IMR-90 (cell line): ENCODE measurements at regions not wholly inside any gene's neighbourhood (a gene's known extent, or its start where the extent isn't known, plus 50 kb on each side); places are given as distances from the start of the nearest gene placed in this dataset.

ENCODE experiments used
- ATAC-seq: fragments of 200-7000 bp; cut with Tn5 transposase; 2 replicates; pipeline ENCODE4 v1.9.1; 2020; ENCODE audit warnings: low read depth, mild to moderate bottlenecking, moderate library complexity
- BruUV-seq: library from RNA; stranded (reverse); fragments of 400-500 nt; replicated peaks from 2 replicates; lab custom pipeline; 2021; lab: Mats Ljungman, UMichigan
- CTCF ChIA-PET: fragments of 300-600 bp; formaldehyde crosslinking; extraction: SDS; loops from one replicate; lab custom pipeline; 2021; ENCODE audit warnings: antibody characterized with exemption; lab: Yijun Ruan, JAX
- POLR2A ChIA-PET: fragments of 300-600 bp; sonication (Branson Sonifier 250); formaldehyde crosslinking; loops from one replicate; lab custom pipeline; 2022; ENCODE audit warnings: antibody characterized with exemption; ENCODE audit not compliant: unreplicated experiment; lab: Charles Lee
- DNase-seq: peaks from one replicate; pipeline ENCODE4 v3.0.0; 2013
- H2AFZ ChIP-seq: replicated peaks from 2 replicates; pipeline ENCODE3; 2013; ENCODE audit warnings: low read length, mild to moderate bottlenecking; ENCODE audit not compliant: poor library complexity
- H2AK5ac ChIP-seq: 2 replicates; pipeline ENCODE4 v1.6.1; 2013; ENCODE audit warnings: low read depth, low read length, inconsistent platforms
- H2AK9ac ChIP-seq: replicated peaks from 2 replicates; pipeline ENCODE3; 2013; ENCODE audit warnings: mild to moderate bottlenecking, low read depth, low read length, moderate library complexity; ENCODE audit not compliant: poor library complexity
- H2BK120ac ChIP-seq: 2 replicates; pipeline ENCODE4 v1.6.1; 2013; ENCODE audit warnings: low read depth, low read length, inconsistent platforms
- H2BK15ac ChIP-seq: 3 replicates; pipeline ENCODE4 v1.6.1; 2013; ENCODE audit warnings: low read depth, low read length, inconsistent platforms
- H2BK20ac ChIP-seq: 2 replicates; pipeline ENCODE4 v1.6.1; 2013; ENCODE audit warnings: low read depth, mild to moderate bottlenecking, inconsistent platforms, low read length, moderate library complexity
- H2BK5ac ChIP-seq: 2 replicates; pipeline ENCODE4 v1.6.1; 2013; ENCODE audit warnings: mild to moderate bottlenecking, low read depth, low read length, inconsistent platforms; ENCODE audit not compliant: poor library complexity, severe bottlenecking
- H3K14ac ChIP-seq: replicated peaks from 2 replicates; pipeline ENCODE4 v1.6.1; 2013; ENCODE audit warnings: low read depth, low read length, inconsistent platforms
- H3K18ac ChIP-seq: 2 replicates; pipeline ENCODE4 v1.6.1; 2013; ENCODE audit warnings: low read depth, low read length, control low read depth
- H3K23ac ChIP-seq: 2 replicates; pipeline ENCODE4 v1.6.1; 2013; ENCODE audit warnings: low read depth, low read length, inconsistent platforms
- H3K27ac ChIP-seq: 2 replicates; pipeline ENCODE4 v1.5.1; 2013; ENCODE audit warnings: mild to moderate bottlenecking, control low read depth, low read length; ENCODE audit not compliant: insufficient read depth
- H3K27me3 ChIP-seq: 2 replicates; pipeline ENCODE4 v1.6.1; 2013; ENCODE audit warnings: low read length; ENCODE audit not compliant: control insufficient read depth, insufficient read depth
- H3K36me3 ChIP-seq: 2 replicates; pipeline ENCODE4 v1.6.1; 2013; ENCODE audit warnings: low read length, mixed read lengths; ENCODE audit not compliant: control insufficient read depth, insufficient read depth
- H3K4ac ChIP-seq: 2 replicates; pipeline ENCODE4 v1.6.1; 2013; ENCODE audit warnings: low read depth, low read length, inconsistent platforms
- H3K4me1 ChIP-seq: 2 replicates; pipeline ENCODE4 v1.6.1; 2013; ENCODE audit warnings: low read length, mixed read lengths; ENCODE audit not compliant: control insufficient read depth, insufficient read depth
- H3K4me2 ChIP-seq: 2 replicates; pipeline ENCODE4 v1.6.1; 2013; ENCODE audit warnings: low read depth, mild to moderate bottlenecking, control low read depth, low read length, moderate library complexity
- H3K4me3 ChIP-seq: 2 replicates; pipeline ENCODE4 v1.5.1; 2013; ENCODE audit warnings: low read depth, mild to moderate bottlenecking, control low read depth, low read length, moderate library complexity; ENCODE audit not compliant: insufficient read depth
- H3K56ac ChIP-seq: 2 replicates; pipeline ENCODE4 v1.6.1; 2013; ENCODE audit warnings: low read length, inconsistent platforms; ENCODE audit not compliant: insufficient read depth; ENCODE audit errors: extremely low read depth
- H3K79me1 ChIP-seq, 2 experiments: 2 replicates each; pipeline ENCODE4 v1.6.1; 2013; ENCODE audit warnings: low read length in 2 of 2, inconsistent platforms in 1 of 2, low read depth in 1 of 2
- H3K9ac ChIP-seq: 2 replicates; pipeline ENCODE4 v1.6.1; 2013; ENCODE audit warnings: low read depth, low read length, control low read depth
- H3K9me1 ChIP-seq: 2 replicates; pipeline ENCODE4 v1.6.1; 2013; ENCODE audit warnings: low read length, inconsistent platforms; ENCODE audit not compliant: insufficient read depth
- H3K9me3 ChIP-seq: 2 replicates; pipeline ENCODE4 v1.6.1; 2013; ENCODE audit warnings: low read length; ENCODE audit not compliant: control insufficient read depth, insufficient read depth
- H4K20me1 ChIP-seq: 2 replicates; pipeline ENCODE4 v1.6.1; 2013; ENCODE audit warnings: low read length, inconsistent platforms; ENCODE audit not compliant: insufficient read depth
- H4K5ac ChIP-seq: 2 replicates; pipeline ENCODE4 v1.6.1; 2013; ENCODE audit warnings: mild to moderate bottlenecking, low read depth, low read length, control low read depth
- H4K8ac ChIP-seq, 2 experiments: 2 replicates each; pipeline ENCODE4 v1.6.1; 2013; ENCODE audit warnings: low read depth in 2 of 2, low read length in 2 of 2, control low read depth in 1 of 2, inconsistent platforms in 1 of 2
- H4K91ac ChIP-seq: 2 replicates; pipeline ENCODE4 v1.6.1; 2013; ENCODE audit warnings: low read depth, low read length, inconsistent platforms; ENCODE audit not compliant: insufficient read depth
- BHLHE40 ChIP-seq: fragments of 150-350 bp; IDR thresholded peaks from 2 replicates; pipeline ENCODE4 v1.6.1; 2016; ENCODE audit warnings: mild to moderate bottlenecking, low read depth, low read length
- CEBPB ChIP-seq: IDR thresholded peaks from 2 replicates; pipeline ENCODE4 v1.6.1; 2012; ENCODE audit warnings: low read depth, low read length, improper control_type of control experiment
- CHD1 ChIP-seq: IDR thresholded peaks from 2 replicates; pipeline ENCODE4 v1.6.1; 2012; ENCODE audit warnings: low read depth, low read length, improper control_type of control experiment
- CTCF ChIP-seq: conservative IDR thresholded peaks from 2 replicates; pipeline ENCODE4 v1.5.1; 2012; ENCODE audit warnings: mild to moderate bottlenecking, low read depth, low read length, improper control_type of control experiment
- ELK1 ChIP-seq: fragments of 150-350 bp; IDR thresholded peaks from 2 replicates; pipeline ENCODE4 v1.6.1; 2016; ENCODE audit warnings: low read depth, mild to moderate bottlenecking, low read length, moderate library complexity, borderline replicate concordance
- FOS ChIP-seq: fragments of 150-350 bp; IDR thresholded peaks from 2 replicates; pipeline ENCODE4 v1.6.1; 2016; ENCODE audit warnings: low read depth, low read length
- MAFK ChIP-seq: IDR thresholded peaks from 2 replicates; pipeline ENCODE4 v1.6.1; 2012; ENCODE audit warnings: low read depth, low read length, improper control_type of control experiment
- MAZ ChIP-seq: IDR thresholded peaks from 2 replicates; pipeline ENCODE4 v1.6.1; 2012; ENCODE audit warnings: low read depth, mild to moderate bottlenecking, low read length, improper control_type of control experiment, moderate library complexity, borderline replicate concordance
- MXI1 ChIP-seq: IDR thresholded peaks from 2 replicates; pipeline ENCODE4 v1.6.1; 2012; ENCODE audit warnings: low read depth, mild to moderate bottlenecking, low read length, moderate library complexity, borderline replicate concordance
- NFE2L2 ChIP-seq: fragments of 150-350 bp; IDR thresholded peaks from 2 replicates; pipeline ENCODE4 v1.6.1; 2016; ENCODE audit warnings: low read depth, mild to moderate bottlenecking, low read length
- POLR2A ChIP-seq: IDR thresholded peaks from 2 replicates; pipeline ENCODE4 v1.6.1; 2012; ENCODE audit warnings: mild to moderate bottlenecking, low read depth, low read length
- RAD21 ChIP-seq: IDR thresholded peaks from 2 replicates; pipeline ENCODE4 v1.6.1; 2012; ENCODE audit warnings: low read length, improper control_type of control experiment
- RCOR1 ChIP-seq: IDR thresholded peaks from 2 replicates; pipeline ENCODE4 v1.6.1; 2012; ENCODE audit warnings: mild to moderate bottlenecking, low read length, improper control_type of control experiment; ENCODE audit not compliant: insufficient replicate concordance
- RFX5 ChIP-seq: IDR thresholded peaks from 2 replicates; pipeline ENCODE4 v1.8.0; 2012; ENCODE audit warnings: low read depth, mild to moderate bottlenecking, low read length, moderate library complexity
- SMC3 ChIP-seq: fragments of 150-350 bp; IDR thresholded peaks from 2 replicates; pipeline ENCODE4 v1.6.1; 2016; ENCODE audit warnings: low read depth, mild to moderate bottlenecking, antibody characterized with exemption, low read length, moderate library complexity
- USF2 ChIP-seq: fragments of 150-350 bp; IDR thresholded peaks from 2 replicates; pipeline ENCODE4 v1.6.1; 2017; ENCODE audit warnings: mild to moderate bottlenecking, antibody characterized with exemption, low read length, low read depth
- WGBS, 2 experiments: methylation state at CpG; one replicate each; pipeline versions ENCODE4 v1.1.5 to v1.1.7; 2013; ENCODE audit warnings: missing lambda C conversion rate in 2 of 2; ENCODE audit not compliant: insufficient read length in 1 of 2; ENCODE audit errors: extremely low coverage in 2 of 2; 5-methylcytosine and 5-hydroxymethylcytosine counted together
- dilution Hi-C: fragments of 300-500 bp; cut with HindIII; formaldehyde crosslinking; loops from one replicate; pipeline ENCODE4 v1.14.3; 2018; ENCODE audit warnings: low sequenced_read_pairs; ENCODE audit not compliant: unreplicated experiment
- in situ Hi-C: fragments of 300-500 bp; cut with MboI; formaldehyde crosslinking; loops from 3 replicates; pipeline ENCODE4 v1.14.3; 2019; ENCODE audit warnings: low sequenced_read_pairs, inconsistent platforms, mixed read lengths
- intact Hi-C: fragments of 100-400 bp; cut with micrococcal nuclease; formaldehyde crosslinking; loops from 2 replicates; pipeline ENCODE4 v1.10.0; 2022

GRCh38 chr12:104865080-104865479, 93.0 kb downstream of the SLC41A2 start:
- no peak overlapping the region for H3K23ac ChIP-seq
- no peak overlapping the region for H2BK120ac ChIP-seq
- WGBS, 2 experiments = no CpG with 5 or more reads among the region's 1 CpG
- no peak overlapping the region for H2AK5ac ChIP-seq
- H4K5ac ChIP-seq = no peak overlapping the region
- H3K27ac ChIP-seq = no peak overlapping the region
- no peak overlapping the region for H4K91ac ChIP-seq
- no peak overlapping the region for H4K8ac ChIP-seq
- DNase-seq (no peak), ATAC-seq (no peak)
- ChIA-PET CTCF (interaction anchor here (1.2 kb wide), 1 partner anchor 483 kb away, joined by 4 read pairs; no protein-coding TSS in a partner anchor), POLR2A (no interaction called here)
- H3K9me3 ChIP-seq = no peaks in the 10 kb centered on the region
- H3K4ac ChIP-seq = no peak overlapping the region
- intact Hi-C loops (no loop called here), in situ Hi-C loops (no loop called here), dilution Hi-C loops (no loop called here)
- H3K4me1 ChIP-seq = peaks cover 2% of the 10 kb centered on the region
- no peak overlapping the region for H2BK20ac ChIP-seq
- H3K14ac ChIP-seq = no peak overlapping the region; the same call in 1 of the 2 replicates
- BruUV-seq = no TSS peak
- no peak overlapping the region for H2BK15ac ChIP-seq
- no peak overlapping the region for H3K56ac ChIP-seq
- H4K20me1 ChIP-seq = no peaks in the 10 kb centered on the region
- H3K27me3 ChIP-seq = no peaks in the 10 kb centered on the region
- peak overlapping the region; percentile 33 for H2AFZ ChIP-seq
- no peak for TF ChIP-seq MAZ
- TF ChIP-seq MXI1 = no peak
- TF ChIP-seq SMC3 = no peak
- TF ChIP-seq RAD21 = no peak
- no peak for TF ChIP-seq RCOR1
- TF ChIP-seq NFE2L2 = no peak
- TF ChIP-seq MAFK = no peak
- no peak for TF ChIP-seq ELK1
- TF ChIP-seq CTCF = no peak
- no peak for TF ChIP-seq FOS
- TF ChIP-seq POLR2A = no peak
- no peak for TF ChIP-seq RFX5
- TF ChIP-seq BHLHE40 = no peak
- TF ChIP-seq USF2 = no peak
- TF ChIP-seq CHD1 = no peak
- no peak for TF ChIP-seq CEBPB
- H3K36me3 ChIP-seq = no peaks in the 10 kb centered on the region
- no peak overlapping the region for H3K18ac ChIP-seq
- no peaks in the 10 kb centered on the region for H3K9me1 ChIP-seq
- H2AK9ac ChIP-seq = no peak overlapping the region
- H2BK5ac ChIP-seq = no peak overlapping the region
- no peak overlapping the region for H3K4me3 ChIP-seq
- H3K4me2 ChIP-seq = no peak overlapping the region
- no peaks in the 10 kb centered on the region for H3K79me1 ChIP-seq
- no peak overlapping the region for H3K9ac ChIP-seq
